GM10266 (cell line): ENCODE measurements at regions not wholly inside any gene's neighbourhood (a gene's known extent, or its start where the extent isn't known, plus 50 kb on each side); places are given as distances from the start of the nearest gene placed in this dataset.

ENCODE experiments used
- DNase-seq: peaks from one replicate; pipeline ENCODE4 v3.0.0; 2012; ENCODE audit errors: extremely low spot score
- CTCF ChIP-seq: IDR thresholded peaks from 2 replicates; pipeline ENCODE4 v1.5.1; 2012; ENCODE audit warnings: mild to moderate bottlenecking, low read depth; ENCODE audit not compliant: control insufficient read depth, insufficient read depth; ENCODE audit errors: missing control alignments

GRCh38 chr14:65198346-65198745, 96.0 kb upstream of the MAX start:
- no peak for DNase-seq
- TF ChIP-seq CTCF: no peak

GRCh38 chr14:65200454-65200853, 98.1 kb upstream of the MAX start:
- no peak for TF ChIP-seq CTCF
- DNase-seq: no peak

GRCh38 chr14:65203574-65203973, 101.3 kb upstream of the MAX start:
- DNase-seq: no peak
- TF ChIP-seq CTCF: no peak

- no peak for TF ChIP-seq CTCF
- DNase-seq: no peak
These were observed 101.7 kb upstream of the MAX start for GRCh38 chr14:65204056-65204455.

- DNase-seq: no peak
- TF ChIP-seq CTCF: no peak
These were observed 103.7 kb upstream of the MAX start for GRCh38 chr14:65206078-65206447.

- DNase-seq: peak; percentile 50
- TF ChIP-seq CTCF: no peak
These were observed 104.3 kb upstream of the MAX start for GRCh38 chr14:65206448-65207096.

GRCh38 chr14:65208548-65208947, 106.2 kb upstream of the MAX start:
- no peak for DNase-seq
- TF ChIP-seq CTCF: no peak
